OCI-LY1 (cell line): ENCODE measurements at regions not wholly inside any gene's neighbourhood (a gene's known extent, or its start where the extent isn't known, plus 50 kb on each side); places are given as distances from the start of the nearest gene placed in this dataset.

Experiments used
- H2AFZ ChIP-seq: fragments of 200-600 bp; sonication (generic), shearing (Covaris generic); 2 replicates; pipeline ENCODE4 v1.6.0; 2014; ENCODE audit warnings: antibody characterized with exemption, mild to moderate bottlenecking, low read length
- H3F3A ChIP-seq: fragments of 200-600 bp; sonication (generic), shearing (Covaris generic); 2 replicates; pipeline ENCODE4 v1.6.0; 2014; ENCODE audit warnings: mild to moderate bottlenecking, antibody characterized with exemption, low read length, moderate library complexity; ENCODE audit not compliant: insufficient read depth
- H3K27ac ChIP-seq: fragments of 200-600 bp; sonication (generic); 2 replicates; pipeline ENCODE4 v1.5.1; 2014; ENCODE audit warnings: low read length, mixed run types, mild to moderate bottlenecking, low read depth; ENCODE audit not compliant: poor library complexity, severe bottlenecking
- H3K27me3 ChIP-seq: fragments of 200-600 bp; sonication (generic); 2 replicates; pipeline ENCODE4 v1.6.0; 2014; ENCODE audit warnings: antibody characterized with exemption, mild to moderate bottlenecking, low read length, moderate library complexity; ENCODE audit not compliant: insufficient read depth
- H3K36me3 ChIP-seq: fragments of 200-600 bp; sonication (generic); 2 replicates; pipeline ENCODE4 v1.6.1; 2014; ENCODE audit warnings: mild to moderate bottlenecking, antibody characterized with exemption, low read length, moderate library complexity, mixed read lengths; ENCODE audit not compliant: insufficient read depth
- H3K4me1 ChIP-seq: fragments of 200-600 bp; sonication (generic); 2 replicates; pipeline ENCODE4 v1.5.1; 2014; ENCODE audit warnings: mild to moderate bottlenecking, low read length, moderate library complexity; ENCODE audit not compliant: insufficient read depth, severe bottlenecking
- H3K4me2 ChIP-seq: fragments of 200-600 bp; sonication (generic), shearing (Covaris generic); 2 replicates; pipeline ENCODE4 v1.6.1; 2014; ENCODE audit warnings: low read length
- H3K4me3 ChIP-seq: fragments of 200-600 bp; sonication (generic); 2 replicates; pipeline ENCODE4 v1.5.1; 2014; ENCODE audit warnings: low read length, low read depth, mild to moderate bottlenecking, mixed read lengths; ENCODE audit not compliant: poor library complexity, severe bottlenecking
- H3K79me2 ChIP-seq: fragments of 200-600 bp; shearing (Covaris generic); 2 replicates; pipeline ENCODE4 v1.6.1; 2016; ENCODE audit warnings: mixed run types, low read length, mixed read lengths; ENCODE audit not compliant: insufficient read depth
- H3K9ac ChIP-seq: fragments of 200-600 bp; sonication (generic), shearing (Covaris generic); 2 replicates; pipeline ENCODE4 v1.6.1; 2014; ENCODE audit warnings: mild to moderate bottlenecking, low read length, mixed read lengths
- H3K9me2 ChIP-seq: fragments of 200-600 bp; sonication (generic), shearing (Covaris generic); 2 replicates; pipeline ENCODE4 v1.6.1; 2014; ENCODE audit warnings: low read depth, mild to moderate bottlenecking, low read length, mixed read lengths
- H3K9me3 ChIP-seq: fragments of 200-600 bp; shearing (Covaris generic); 2 replicates; pipeline ENCODE4 v1.6.1; 2014; ENCODE audit warnings: low read length, mixed read lengths
- H4K20me1 ChIP-seq: fragments of 200-600 bp; sonication (generic), shearing (Covaris generic); 2 replicates; pipeline ENCODE4 v1.6.0; 2016; ENCODE audit warnings: mild to moderate bottlenecking, low read length; ENCODE audit not compliant: insufficient read depth
- EZH2 ChIP-seq: fragments of 200-600 bp; sonication (generic), shearing (Covaris generic); IDR thresholded peaks from 2 replicates; pipeline ENCODE4 v1.8.0; 2017; ENCODE audit warnings: borderline replicate concordance, mixed run types, mild to moderate bottlenecking, antibody characterized with exemption, low read length, moderate library complexity, mixed read lengths
- TF ChIP-seq, protein P1 (sequence below): fragments of 200-600 bp; sonication (generic), shearing (Covaris generic); IDR thresholded peaks from 2 replicates; pipeline ENCODE4 v1.5.1; 2017; ENCODE audit warnings: mild to moderate bottlenecking, antibody characterized with exemption, low read length, moderate library complexity, mixed read lengths

DNA sequence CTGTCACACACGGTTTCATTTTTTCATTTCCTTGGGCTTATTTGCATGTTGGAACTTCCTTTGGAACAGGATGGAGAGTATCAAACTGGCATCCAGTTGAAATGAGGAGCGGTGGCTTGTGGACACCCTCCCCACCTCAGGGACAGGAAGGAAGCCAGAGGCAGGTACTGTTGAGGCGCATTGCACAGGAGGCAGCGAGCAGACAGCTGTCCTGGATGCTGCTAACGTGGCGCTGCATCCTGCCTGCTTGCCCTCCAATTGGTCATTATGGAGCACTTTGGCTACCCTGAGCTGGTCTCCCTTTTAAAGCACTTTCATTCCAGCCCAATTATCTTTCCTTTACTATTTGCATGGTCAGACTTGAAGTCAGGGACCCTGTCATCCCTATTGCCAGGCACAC is 80.7 kb upstream of the ITGA4 start:
- no peaks in the 10 kb centered on the region for H4K20me1 ChIP-seq
- no peaks in the 10 kb centered on the region for H3F3A ChIP-seq
- H3K9me2 ChIP-seq: no peaks in the 10 kb centered on the region
- H3K9me3 ChIP-seq: no peaks in the 10 kb centered on the region
- H3K79me2 ChIP-seq: no peaks in the 10 kb centered on the region
- peak overlapping the region; percentile 58; the same call in 1 of the 2 replicates for H2AFZ ChIP-seq
- peak overlapping the region; percentile 65 for H3K27ac ChIP-seq
- TF ChIP-seq EZH2: no peak
- TF ChIP-seq, protein P1, sequence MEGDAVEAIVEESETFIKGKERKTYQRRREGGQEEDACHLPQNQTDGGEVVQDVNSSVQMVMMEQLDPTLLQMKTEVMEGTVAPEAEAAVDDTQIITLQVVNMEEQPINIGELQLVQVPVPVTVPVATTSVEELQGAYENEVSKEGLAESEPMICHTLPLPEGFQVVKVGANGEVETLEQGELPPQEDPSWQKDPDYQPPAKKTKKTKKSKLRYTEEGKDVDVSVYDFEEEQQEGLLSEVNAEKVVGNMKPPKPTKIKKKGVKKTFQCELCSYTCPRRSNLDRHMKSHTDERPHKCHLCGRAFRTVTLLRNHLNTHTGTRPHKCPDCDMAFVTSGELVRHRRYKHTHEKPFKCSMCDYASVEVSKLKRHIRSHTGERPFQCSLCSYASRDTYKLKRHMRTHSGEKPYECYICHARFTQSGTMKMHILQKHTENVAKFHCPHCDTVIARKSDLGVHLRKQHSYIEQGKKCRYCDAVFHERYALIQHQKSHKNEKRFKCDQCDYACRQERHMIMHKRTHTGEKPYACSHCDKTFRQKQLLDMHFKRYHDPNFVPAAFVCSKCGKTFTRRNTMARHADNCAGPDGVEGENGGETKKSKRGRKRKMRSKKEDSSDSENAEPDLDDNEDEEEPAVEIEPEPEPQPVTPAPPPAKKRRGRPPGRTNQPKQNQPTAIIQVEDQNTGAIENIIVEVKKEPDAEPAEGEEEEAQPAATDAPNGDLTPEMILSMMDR: no peak
- H3K36me3 ChIP-seq: no peaks in the 10 kb centered on the region
- H3K9ac ChIP-seq: peak overlapping the region; percentile 37
- peak overlapping the region; percentile 43 for H3K4me3 ChIP-seq
- H3K4me2 ChIP-seq: peak overlapping the region; percentile 74
- H3K4me1 ChIP-seq: peaks cover 54% of the 10 kb centered on the region
- no peaks in the 10 kb centered on the region for H3K27me3 ChIP-seq

DNA sequence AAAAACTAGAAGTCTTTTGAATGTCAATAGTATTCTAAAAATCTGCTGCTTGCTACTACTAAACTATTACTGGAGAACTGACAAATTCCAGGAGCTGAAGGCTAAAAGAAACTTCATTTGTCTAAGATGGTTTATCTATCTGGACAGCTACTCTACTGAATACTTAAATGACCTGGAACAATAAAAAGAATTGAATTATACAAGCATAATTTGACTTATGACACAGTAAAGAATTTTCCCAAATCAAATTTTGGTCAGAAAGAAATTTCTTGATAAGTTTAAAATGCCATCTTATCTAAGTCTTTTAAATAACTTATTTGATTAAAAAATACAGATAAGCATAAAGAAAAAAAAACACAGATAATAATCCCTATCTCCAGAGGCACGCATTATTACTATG is 80.2 kb upstream of the ITGA4 start:
- H3K4me1 ChIP-seq: peaks cover 48% of the 10 kb centered on the region
- no peaks in the 10 kb centered on the region for H3K36me3 ChIP-seq
- H2AFZ ChIP-seq: no peak overlapping the region
- H3K9me2 ChIP-seq: no peaks in the 10 kb centered on the region
- no peaks in the 10 kb centered on the region for H3K79me2 ChIP-seq
- H3K9ac ChIP-seq: no peak overlapping the region; the same call in 1 of the 2 replicates
- peak overlapping the region; percentile 74; the same call in 1 of the 2 replicates for H3K4me2 ChIP-seq
- no peak for TF ChIP-seq EZH2
- TF ChIP-seq, protein P1: no peak
- H3K4me3 ChIP-seq: peak overlapping the region; percentile 43
- no peaks in the 10 kb centered on the region for H3K9me3 ChIP-seq
- H3F3A ChIP-seq: no peaks in the 10 kb centered on the region
- H3K27me3 ChIP-seq: no peaks in the 10 kb centered on the region
- H3K27ac ChIP-seq: no peak overlapping the region
- no peaks in the 10 kb centered on the region for H4K20me1 ChIP-seq

GRCh38 chr2:181378491-181378890 is 78.7 kb upstream of the ITGA4 start:
- Histone ChIP-seq H3K9me3 (no peaks in the 10 kb centered on the region), H3K4me2 (no peak overlapping the region), H3K9me2 (no peaks in the 10 kb centered on the region), H3K4me3 (no peak overlapping the region), H3K9ac (no peak overlapping the region), H3K36me3 (no peaks in the 10 kb centered on the region), H3K27me3 (no peaks in the 10 kb centered on the region), H2AFZ (no peak overlapping the region), H3F3A (no peaks in the 10 kb centered on the region), H3K27ac (no peak overlapping the region), H3K79me2 (no peaks in the 10 kb centered on the region), H4K20me1 (no peaks in the 10 kb centered on the region), H3K4me1 (peaks cover 37% of the 10 kb centered on the region)
- no peak for TF ChIP-seq EZH2
- TF ChIP-seq, protein P1: no peak
